ENCODE measurements at regions not wholly inside any gene's neighbourhood (a gene's known extent, or its start where the extent isn't known, plus 50 kb on each side); places are given as distances from the start of the nearest gene placed in this dataset.

GRCh38 chr18:45250479-45250878, 364.8 kb upstream of the SLC14A2 start:
- Histone ChIP-seq H3K18ac (ENCODE audit: low read length) (no peak overlapping the region), H3K36me3 (ENCODE audit: control insufficient read depth, insufficient read depth, low read length) (no peaks in the 10 kb centered on the region), H3K27me3 (ENCODE audit: insufficient read depth, low read length, poor library complexity) (no peaks in the 10 kb centered on the region), H3K56ac (ENCODE audit: low read length) (no peak overlapping the region), H3K79me1 (ENCODE audit: low read length) (no peaks in the 10 kb centered on the region), H4K5ac (ENCODE audit: low read length) (no peak overlapping the region), H3K79me2 (ENCODE audit: control insufficient read depth, insufficient read depth, low read length) (no peaks in the 10 kb centered on the region), H2BK15ac (replicated peaks; ENCODE audit: low read depth) (no peak overlapping the region), H3K4ac (ENCODE audit: low read depth, low read length) (no peak overlapping the region), H3K9ac (ENCODE audit: low read length) (no peak overlapping the region), H2BK5ac (ENCODE audit: low read length) (no peak overlapping the region), H4K8ac (ENCODE audit: low read depth, low read length) (no peak overlapping the region), H2BK120ac (ENCODE audit: low read depth, low read length) (no peak overlapping the region), H3K23ac (ENCODE audit: low read length) (no peak overlapping the region), H3K27ac (ENCODE audit: low read depth, low read length) (no peak overlapping the region), H3K4me2 (ENCODE audit: low read length) (no peak overlapping the region), H2AK5ac (ENCODE audit: low read length) (no peak overlapping the region), H3K4me3 (ENCODE audit: low read length) (no peak overlapping the region), H3K4me1 (ENCODE audit: control insufficient read depth, low read depth, low read length) (no peaks in the 10 kb centered on the region)
- no peak for DNase-seq
- no CpG with 5 or more reads among the region's 3 CpGs for WGBS (ENCODE audit: extremely low coverage, insufficient coverage, low lambda C conversion rate)

GRCh38 chr18:45251236-45251635, 364.0 kb upstream of the SLC14A2 start:
- H2AK5ac ChIP-seq (ENCODE audit: low read length) = no peak overlapping the region
- no peaks in the 10 kb centered on the region for H3K36me3 ChIP-seq (ENCODE audit: control insufficient read depth, insufficient read depth, low read length)
- H3K4me1 ChIP-seq (ENCODE audit: control insufficient read depth, low read depth, low read length) = no peaks in the 10 kb centered on the region
- H3K18ac ChIP-seq (ENCODE audit: low read length) = no peak overlapping the region
- DNase-seq = no peak
- no peaks in the 10 kb centered on the region for H3K79me1 ChIP-seq (ENCODE audit: low read length)
- H3K56ac ChIP-seq (ENCODE audit: low read length) = no peak overlapping the region
- no peak overlapping the region for H3K4me2 ChIP-seq (ENCODE audit: low read length)
- H3K9ac ChIP-seq (ENCODE audit: low read length) = no peak overlapping the region
- no CpG with 5 or more reads among the region's 4 CpGs for WGBS (ENCODE audit: extremely low coverage, insufficient coverage, low lambda C conversion rate)
- H4K8ac ChIP-seq (ENCODE audit: low read depth, low read length) = no peak overlapping the region
- H2BK120ac ChIP-seq (ENCODE audit: low read depth, low read length) = no peak overlapping the region
- H3K27me3 ChIP-seq (ENCODE audit: insufficient read depth, low read length, poor library complexity) = no peaks in the 10 kb centered on the region
- H3K4me3 ChIP-seq (ENCODE audit: low read length) = no peak overlapping the region
- no peak overlapping the region for H3K27ac ChIP-seq (ENCODE audit: low read depth, low read length)
- no peak overlapping the region for H3K23ac ChIP-seq (ENCODE audit: low read length)
- H3K79me2 ChIP-seq (ENCODE audit: control insufficient read depth, insufficient read depth, low read length) = no peaks in the 10 kb centered on the region
- H3K4ac ChIP-seq (ENCODE audit: low read depth, low read length) = no peak overlapping the region
- H2BK5ac ChIP-seq (ENCODE audit: low read length) = no peak overlapping the region
- no peak overlapping the region for H2BK15ac ChIP-seq (replicated peaks; ENCODE audit: low read depth)
- no peak overlapping the region for H4K5ac ChIP-seq (ENCODE audit: low read length)

- no peak overlapping the region for H2BK5ac ChIP-seq (ENCODE audit: low read length)
- H4K8ac ChIP-seq (ENCODE audit: low read depth, low read length) = no peak overlapping the region
- H3K27me3 ChIP-seq (ENCODE audit: insufficient read depth, low read length, poor library complexity) = no peaks in the 10 kb centered on the region
- no peak overlapping the region for H3K4ac ChIP-seq (ENCODE audit: low read depth, low read length)
- DNase-seq = no peak
- no peak overlapping the region for H3K4me2 ChIP-seq (ENCODE audit: low read length)
- H3K36me3 ChIP-seq (ENCODE audit: control insufficient read depth, insufficient read depth, low read length) = no peaks in the 10 kb centered on the region
- no peak overlapping the region for H3K18ac ChIP-seq (ENCODE audit: low read length)
- no peak overlapping the region for H2BK120ac ChIP-seq (ENCODE audit: low read depth, low read length)
- no peak overlapping the region for H3K23ac ChIP-seq (ENCODE audit: low read length)
- H3K4me3 ChIP-seq (ENCODE audit: low read length) = no peak overlapping the region
- H3K79me2 ChIP-seq (ENCODE audit: control insufficient read depth, insufficient read depth, low read length) = no peaks in the 10 kb centered on the region
- H3K9ac ChIP-seq (ENCODE audit: low read length) = no peak overlapping the region
- H3K27ac ChIP-seq (ENCODE audit: low read depth, low read length) = no peak overlapping the region
- H3K4me1 ChIP-seq (ENCODE audit: control insufficient read depth, low read depth, low read length) = no peaks in the 10 kb centered on the region
- no peaks in the 10 kb centered on the region for H3K79me1 ChIP-seq (ENCODE audit: low read length)
- no peak overlapping the region for H2AK5ac ChIP-seq (ENCODE audit: low read length)
- H3K56ac ChIP-seq (ENCODE audit: low read length) = no peak overlapping the region
- no peak overlapping the region for H2BK15ac ChIP-seq (replicated peaks; ENCODE audit: low read depth)
- no CpG with 5 or more reads among the region's 2 CpGs for WGBS (ENCODE audit: extremely low coverage, insufficient coverage, low lambda C conversion rate)
- H4K5ac ChIP-seq (ENCODE audit: low read length) = no peak overlapping the region
Observed at GRCh38 chr18:45252474-45252873, 362.8 kb upstream of the SLC14A2 start.

GRCh38 chr18:45253056-45253565, 362.2 kb upstream of the SLC14A2 start:
- Histone ChIP-seq H3K18ac (ENCODE audit: low read length) (no peak overlapping the region), H3K79me2 (ENCODE audit: control insufficient read depth, insufficient read depth, low read length) (no peaks in the 10 kb centered on the region), H3K27ac (ENCODE audit: low read depth, low read length) (no peak overlapping the region), H3K23ac (ENCODE audit: low read length) (no peak overlapping the region), H3K4me3 (ENCODE audit: low read length) (no peak overlapping the region), H3K4me2 (ENCODE audit: low read length) (no peak overlapping the region), H2BK120ac (ENCODE audit: low read depth, low read length) (no peak overlapping the region), H3K27me3 (ENCODE audit: insufficient read depth, low read length, poor library complexity) (no peaks in the 10 kb centered on the region), H3K79me1 (ENCODE audit: low read length) (no peaks in the 10 kb centered on the region), H2BK5ac (ENCODE audit: low read length) (no peak overlapping the region), H4K8ac (ENCODE audit: low read depth, low read length) (no peak overlapping the region), H4K5ac (ENCODE audit: low read length) (no peak overlapping the region), H3K4ac (ENCODE audit: low read depth, low read length) (no peak overlapping the region), H3K36me3 (ENCODE audit: control insufficient read depth, insufficient read depth, low read length) (no peaks in the 10 kb centered on the region), H2BK15ac (replicated peaks; ENCODE audit: low read depth) (no peak overlapping the region), H3K9ac (ENCODE audit: low read length) (no peak overlapping the region), H2AK5ac (ENCODE audit: low read length) (no peak overlapping the region), H3K56ac (ENCODE audit: low read length) (no peak overlapping the region), H3K4me1 (ENCODE audit: control insufficient read depth, low read depth, low read length) (no peaks in the 10 kb centered on the region)
- no peak for DNase-seq
- no CpG with 5 or more reads among the region's 6 CpGs for WGBS (ENCODE audit: extremely low coverage, insufficient coverage, low lambda C conversion rate)

- DNase-seq = no peak
- no peak overlapping the region for H3K4ac ChIP-seq (ENCODE audit: low read depth, low read length)
- H3K79me2 ChIP-seq (ENCODE audit: control insufficient read depth, insufficient read depth, low read length) = no peaks in the 10 kb centered on the region
- no peak overlapping the region for H2BK15ac ChIP-seq (replicated peaks; ENCODE audit: low read depth)
- H2BK5ac ChIP-seq (ENCODE audit: low read length) = no peak overlapping the region
- H4K5ac ChIP-seq (ENCODE audit: low read length) = no peak overlapping the region
- H3K4me3 ChIP-seq (ENCODE audit: low read length) = no peak overlapping the region
- no peaks in the 10 kb centered on the region for H3K36me3 ChIP-seq (ENCODE audit: control insufficient read depth, insufficient read depth, low read length)
- no peak overlapping the region for H3K4me2 ChIP-seq (ENCODE audit: low read length)
- H3K27me3 ChIP-seq (ENCODE audit: insufficient read depth, low read length, poor library complexity) = no peaks in the 10 kb centered on the region
- WGBS (ENCODE audit: extremely low coverage, insufficient coverage, low lambda C conversion rate) = no CpG with 5 or more reads among the region's 6 CpGs
- no peak overlapping the region for H4K8ac ChIP-seq (ENCODE audit: low read depth, low read length)
- no peak overlapping the region for H2BK120ac ChIP-seq (ENCODE audit: low read depth, low read length)
- H3K27ac ChIP-seq (ENCODE audit: low read depth, low read length) = no peak overlapping the region
- H3K4me1 ChIP-seq (ENCODE audit: control insufficient read depth, low read depth, low read length) = no peaks in the 10 kb centered on the region
- no peak overlapping the region for H3K56ac ChIP-seq (ENCODE audit: low read length)
- no peak overlapping the region for H3K9ac ChIP-seq (ENCODE audit: low read length)
- no peak overlapping the region for H3K18ac ChIP-seq (ENCODE audit: low read length)
- H3K23ac ChIP-seq (ENCODE audit: low read length) = no peak overlapping the region
- H2AK5ac ChIP-seq (ENCODE audit: low read length) = no peak overlapping the region
- H3K79me1 ChIP-seq (ENCODE audit: low read length) = no peaks in the 10 kb centered on the region
Observed at GRCh38 chr18:45253973-45254708, 361.1 kb upstream of the SLC14A2 start.

GRCh38 chr18:45254709-45255082, 360.6 kb upstream of the SLC14A2 start:
- H2BK120ac ChIP-seq (ENCODE audit: low read depth, low read length) = no peak overlapping the region
- no peak overlapping the region for H2BK15ac ChIP-seq (replicated peaks; ENCODE audit: low read depth)
- H3K79me2 ChIP-seq (ENCODE audit: control insufficient read depth, insufficient read depth, low read length) = no peaks in the 10 kb centered on the region
- no peak for DNase-seq
- H3K4me3 ChIP-seq (ENCODE audit: low read length) = no peak overlapping the region
- no peaks in the 10 kb centered on the region for H3K27me3 ChIP-seq (ENCODE audit: insufficient read depth, low read length, poor library complexity)
- no peak overlapping the region for H2AK5ac ChIP-seq (ENCODE audit: low read length)
- no peak overlapping the region for H3K56ac ChIP-seq (ENCODE audit: low read length)
- H3K18ac ChIP-seq (ENCODE audit: low read length) = no peak overlapping the region
- H3K4me2 ChIP-seq (ENCODE audit: low read length) = no peak overlapping the region
- no peaks in the 10 kb centered on the region for H3K79me1 ChIP-seq (ENCODE audit: low read length)
- H3K36me3 ChIP-seq (ENCODE audit: control insufficient read depth, insufficient read depth, low read length) = no peaks in the 10 kb centered on the region
- no CpG with 5 or more reads among the region's 6 CpGs for WGBS (ENCODE audit: extremely low coverage, insufficient coverage, low lambda C conversion rate)
- H2BK5ac ChIP-seq (ENCODE audit: low read length) = no peak overlapping the region
- H3K9ac ChIP-seq (ENCODE audit: low read length) = no peak overlapping the region
- no peak overlapping the region for H3K23ac ChIP-seq (ENCODE audit: low read length)
- H3K4me1 ChIP-seq (ENCODE audit: control insufficient read depth, low read depth, low read length) = no peaks in the 10 kb centered on the region
- no peak overlapping the region for H3K4ac ChIP-seq (ENCODE audit: low read depth, low read length)
- no peak overlapping the region for H4K5ac ChIP-seq (ENCODE audit: low read length)
- no peak overlapping the region for H4K8ac ChIP-seq (ENCODE audit: low read depth, low read length)
- no peak overlapping the region for H3K27ac ChIP-seq (ENCODE audit: low read depth, low read length)
